ENCODE measurements at regions not wholly inside any gene's neighbourhood (a gene's known extent, or its start where the extent isn't known, plus 50 kb on each side); places are given as distances from the start of the nearest gene placed in this dataset.

DNA sequence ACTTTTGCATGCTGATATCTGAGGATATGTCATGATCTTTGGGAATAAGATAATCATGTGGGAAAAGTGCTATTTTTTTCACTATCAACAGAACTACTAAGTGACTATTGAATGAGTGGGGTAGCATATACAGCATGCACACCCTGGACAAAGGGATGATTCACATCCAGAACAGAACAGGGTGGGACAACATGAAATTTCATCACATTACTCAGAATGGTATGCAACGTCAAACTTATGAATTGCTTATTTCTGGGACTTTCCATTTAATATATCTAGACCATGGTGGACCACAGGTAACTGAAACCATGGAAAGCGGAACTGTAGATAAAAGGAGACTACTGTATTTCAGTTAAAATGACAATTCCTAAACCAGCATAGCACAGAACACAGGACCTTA is 370.0 kb downstream of the HINT1 start:
- Histone ChIP-seq H2AFZ (replicated peaks) (no peak overlapping the region), H3K9ac (no peak overlapping the region), H3K9me3 (ENCODE audit: low read depth) (peaks cover 4% of the 10 kb centered on the region), H3K27me3 (no peaks in the 10 kb centered on the region), H3K4me3 (no peak overlapping the region), H3K4me1 (no peaks in the 10 kb centered on the region), H3K27ac (no peak overlapping the region), H3F3A (ENCODE audit: low read depth) (no peaks in the 10 kb centered on the region), H3K36me3 (no peaks in the 10 kb centered on the region), H3K4me2 (no peak overlapping the region), H3K79me2 (ENCODE audit: low read depth) (no peaks in the 10 kb centered on the region), H4K20me1 (ENCODE audit: low read depth) (no peaks in the 10 kb centered on the region)
- no peak for DNase-seq (ENCODE audit: low spot score)
- H3K4me3 Mint-ChIP-seq, result no peak overlapping the region
- no peaks in the 10 kb centered on the region for H3K36me3 Mint-ChIP-seq
- peaks cover 2% of the 10 kb centered on the region for H3K27me3 Mint-ChIP-seq (ENCODE audit: insufficient read depth, low read depth)
- H3K4me1 Mint-ChIP-seq, result no peaks in the 10 kb centered on the region
- peaks cover 2% of the 10 kb centered on the region for H3K9me3 Mint-ChIP-seq
- no peak overlapping the region for H3K27ac Mint-ChIP-seq
- TF ChIP-seq EZH2phosphoT487 (IDR thresholded peaks at IDR 0.05) (no peak), EZH2 (IDR thresholded peaks at IDR 0.05) (no peak)
- TF ChIP-seq, protein P1, sequence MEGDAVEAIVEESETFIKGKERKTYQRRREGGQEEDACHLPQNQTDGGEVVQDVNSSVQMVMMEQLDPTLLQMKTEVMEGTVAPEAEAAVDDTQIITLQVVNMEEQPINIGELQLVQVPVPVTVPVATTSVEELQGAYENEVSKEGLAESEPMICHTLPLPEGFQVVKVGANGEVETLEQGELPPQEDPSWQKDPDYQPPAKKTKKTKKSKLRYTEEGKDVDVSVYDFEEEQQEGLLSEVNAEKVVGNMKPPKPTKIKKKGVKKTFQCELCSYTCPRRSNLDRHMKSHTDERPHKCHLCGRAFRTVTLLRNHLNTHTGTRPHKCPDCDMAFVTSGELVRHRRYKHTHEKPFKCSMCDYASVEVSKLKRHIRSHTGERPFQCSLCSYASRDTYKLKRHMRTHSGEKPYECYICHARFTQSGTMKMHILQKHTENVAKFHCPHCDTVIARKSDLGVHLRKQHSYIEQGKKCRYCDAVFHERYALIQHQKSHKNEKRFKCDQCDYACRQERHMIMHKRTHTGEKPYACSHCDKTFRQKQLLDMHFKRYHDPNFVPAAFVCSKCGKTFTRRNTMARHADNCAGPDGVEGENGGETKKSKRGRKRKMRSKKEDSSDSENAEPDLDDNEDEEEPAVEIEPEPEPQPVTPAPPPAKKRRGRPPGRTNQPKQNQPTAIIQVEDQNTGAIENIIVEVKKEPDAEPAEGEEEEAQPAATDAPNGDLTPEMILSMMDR (IDR thresholded peaks at IDR 0.05), result no peak

DNA sequence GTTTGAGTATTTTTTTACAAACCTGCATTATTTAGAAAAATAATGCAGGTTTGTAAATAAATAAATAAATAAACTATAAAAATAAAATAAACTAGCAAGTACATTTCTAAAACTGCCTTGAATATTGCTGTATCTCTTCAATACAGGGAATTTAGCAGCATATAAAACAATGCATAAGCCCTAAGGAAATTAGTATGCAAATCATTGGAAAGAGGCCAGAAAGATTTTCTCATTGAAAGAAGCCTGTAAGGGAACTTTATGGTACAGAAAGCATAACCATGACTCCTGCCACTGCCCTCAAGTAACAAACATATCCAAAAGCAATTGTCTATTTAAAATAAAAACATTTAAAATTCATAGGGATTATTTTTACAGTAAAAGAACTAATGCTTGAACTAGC is 387.3 kb downstream of the HINT1 start:
- Histone ChIP-seq H3K9me3 (ENCODE audit: low read depth) (no peaks in the 10 kb centered on the region), H4K20me1 (ENCODE audit: low read depth) (no peaks in the 10 kb centered on the region), H3K4me1 (no peaks in the 10 kb centered on the region), H3K79me2 (ENCODE audit: low read depth) (no peaks in the 10 kb centered on the region), H3F3A (ENCODE audit: low read depth) (no peaks in the 10 kb centered on the region), H3K36me3 (no peaks in the 10 kb centered on the region), H3K4me3 (no peak overlapping the region), H3K4me2 (no peak overlapping the region), H2AFZ (replicated peaks) (no peak overlapping the region), H3K9ac (no peak overlapping the region), H3K27ac (no peak overlapping the region), H3K27me3 (no peaks in the 10 kb centered on the region)
- Mint-ChIP-seq H3K4me3 (no peak overlapping the region), H3K36me3 (no peaks in the 10 kb centered on the region), H3K4me1 (no peaks in the 10 kb centered on the region), H3K27me3 (ENCODE audit: insufficient read depth, low read depth) (no peaks in the 10 kb centered on the region), H3K9me3 (no peaks in the 10 kb centered on the region), H3K27ac (no peak overlapping the region)
- DNase-seq (ENCODE audit: low spot score), result no peak
- TF ChIP-seq, protein P1 (IDR thresholded peaks at IDR 0.05), result no peak
- no peak for TF ChIP-seq EZH2 (IDR thresholded peaks at IDR 0.05)
- no peak for TF ChIP-seq EZH2phosphoT487 (IDR thresholded peaks at IDR 0.05)

DNA sequence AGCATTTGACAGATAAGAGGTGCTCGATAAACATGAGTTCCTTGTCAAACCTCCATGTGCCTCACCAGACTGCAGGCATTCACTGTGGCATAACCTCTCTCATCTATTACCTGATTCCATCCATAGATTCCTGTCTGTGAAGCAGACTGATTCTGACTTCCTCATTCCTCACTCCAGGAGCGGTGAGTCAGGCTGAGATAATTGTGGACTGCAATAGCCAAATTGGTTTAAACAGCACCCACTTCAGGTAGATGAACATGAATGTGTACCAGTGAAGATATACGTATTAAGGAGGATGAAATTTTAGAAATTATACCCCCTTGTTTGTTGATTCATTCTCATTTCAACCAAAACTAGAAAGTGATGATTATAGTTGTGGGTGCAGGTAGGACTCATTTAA is 391.2 kb downstream of the HINT1 start:
- H3K9me3 Mint-ChIP-seq, result no peaks in the 10 kb centered on the region
- TF ChIP-seq EZH2phosphoT487 (IDR thresholded peaks at IDR 0.05) (no peak), EZH2 (IDR thresholded peaks at IDR 0.05) (no peak)
- TF ChIP-seq, protein P1 (IDR thresholded peaks at IDR 0.05), result no peak
- no peaks in the 10 kb centered on the region for H3K27me3 Mint-ChIP-seq (ENCODE audit: insufficient read depth, low read depth)
- no peaks in the 10 kb centered on the region for H3K9me3 ChIP-seq (ENCODE audit: low read depth)
- no peak overlapping the region for H3K27ac ChIP-seq
- H3K36me3 Mint-ChIP-seq, result no peaks in the 10 kb centered on the region
- H3K4me3 ChIP-seq, result no peak overlapping the region
- no peaks in the 10 kb centered on the region for H3K36me3 ChIP-seq
- no peaks in the 10 kb centered on the region for H3K27me3 ChIP-seq
- no peak overlapping the region for H2AFZ ChIP-seq (replicated peaks)
- H3K79me2 ChIP-seq (ENCODE audit: low read depth), result no peaks in the 10 kb centered on the region
- H4K20me1 ChIP-seq (ENCODE audit: low read depth), result no peaks in the 10 kb centered on the region
- H3K4me1 Mint-ChIP-seq, result no peaks in the 10 kb centered on the region
- no peak for DNase-seq (ENCODE audit: low spot score)
- no peaks in the 10 kb centered on the region for H3F3A ChIP-seq (ENCODE audit: low read depth)
- H3K4me1 ChIP-seq, result no peaks in the 10 kb centered on the region
- no peak overlapping the region for H3K4me3 Mint-ChIP-seq
- H3K4me2 ChIP-seq, result no peak overlapping the region
- H3K9ac ChIP-seq, result no peak overlapping the region
- no peak overlapping the region for H3K27ac Mint-ChIP-seq

DNA sequence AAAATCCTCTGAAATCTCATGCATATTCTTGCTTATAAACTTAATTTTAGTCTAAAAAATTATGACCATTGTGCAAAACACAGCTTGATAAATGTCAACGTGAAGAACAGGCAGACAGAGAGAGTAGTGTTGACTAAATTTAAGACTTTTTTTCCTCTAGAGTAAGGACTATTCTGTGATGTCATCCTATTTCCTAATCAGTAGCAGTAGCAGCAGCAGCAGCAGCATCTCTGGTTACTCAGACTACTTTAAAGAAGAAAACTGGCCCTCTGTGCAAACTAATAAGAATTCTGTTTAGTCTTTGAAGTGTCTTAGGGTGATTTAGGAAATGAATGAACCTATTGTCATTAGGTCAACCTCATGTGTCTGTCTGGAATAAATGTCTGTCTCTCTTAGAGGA is 403.0 kb downstream of the HINT1 start:
- H3K9ac ChIP-seq, result no peak overlapping the region
- no peak overlapping the region for H2AFZ ChIP-seq (replicated peaks)
- Mint-ChIP-seq H3K4me1 (peaks cover 10% of the 10 kb centered on the region), H3K9me3 (no peaks in the 10 kb centered on the region), H3K27me3 (ENCODE audit: insufficient read depth, low read depth) (no peaks in the 10 kb centered on the region), H3K4me3 (no peak overlapping the region), H3K36me3 (no peaks in the 10 kb centered on the region), H3K27ac (no peak overlapping the region)
- no peak overlapping the region for H3K27ac ChIP-seq
- H3K4me3 ChIP-seq, result no peak overlapping the region
- DNase-seq (ENCODE audit: low spot score), result no peak
- TF ChIP-seq EZH2 (IDR thresholded peaks at IDR 0.05), result no peak
- TF ChIP-seq EZH2phosphoT487 (IDR thresholded peaks at IDR 0.05), result no peak
- TF ChIP-seq, protein P1 (IDR thresholded peaks at IDR 0.05), result no peak
- no peaks in the 10 kb centered on the region for H3K9me3 ChIP-seq (ENCODE audit: low read depth)
- no peaks in the 10 kb centered on the region for H3K79me2 ChIP-seq (ENCODE audit: low read depth)
- no peaks in the 10 kb centered on the region for H3F3A ChIP-seq (ENCODE audit: low read depth)
- H3K4me2 ChIP-seq, result no peak overlapping the region
- no peaks in the 10 kb centered on the region for H4K20me1 ChIP-seq (ENCODE audit: low read depth)
- H3K36me3 ChIP-seq, result no peaks in the 10 kb centered on the region
- H3K4me1 ChIP-seq, result no peaks in the 10 kb centered on the region
- no peaks in the 10 kb centered on the region for H3K27me3 ChIP-seq

Measured in neural progenitor cell (in vitro differentiated cells).